Right cardiac atrium (tissue), 5 donors: ENCODE measurements at regions not wholly inside any gene's neighbourhood (a gene's known extent, or its start where the extent isn't known, plus 50 kb on each side); places are given as distances from the start of the nearest gene placed in this dataset.
"Not testable (repeated sequence)": the region's sequence is repeated elsewhere in the genome, so short reads cannot be mapped to it uniquely, and the experiment has no call there.

Experiments used
- ATAC-seq, 2 donors: fragments of 200-7000 bp; cut with Tn5 transposase; one replicate each; pipeline versions ENCODE4 v1.8.0 to v1.9.1; 2020; ENCODE audit warnings: moderate library complexity in 2 of 2, mild to moderate bottlenecking in 1 of 2
- DNase-seq, 3 donors: peaks; one replicate each; pipeline ENCODE4 v3.0.0-alpha.2; 2020
- H3K27ac ChIP-seq: one replicate; pipeline ENCODE4 v1.5.1; 2013; ENCODE audit warnings: mild to moderate bottlenecking, low read length, control low read depth, moderate library complexity
- H3K27me3 ChIP-seq: one replicate; pipeline ENCODE4 v1.6.1; 2013; ENCODE audit not compliant: control insufficient read depth, insufficient read depth
- H3K4me1 ChIP-seq: one replicate; pipeline ENCODE4 v1.6.1; 2013; ENCODE audit warnings: low read length; ENCODE audit not compliant: control insufficient read depth, insufficient read depth
- H3K4me3 ChIP-seq: one replicate; pipeline ENCODE4 v1.5.1; 2013; ENCODE audit warnings: low read length, control low read depth
- H3K9me3 ChIP-seq: one replicate; pipeline ENCODE4 v1.6.1; 2013; ENCODE audit warnings: low read length; ENCODE audit not compliant: control insufficient read depth
- WGBS: extraction: QIAGEN DNeasy Blood & Tissue Kit; methylation state at CpG from one replicate; pipeline ENCODE4 v1.1.7; 2013; 5-methylcytosine and 5-hydroxymethylcytosine counted together
- intact Hi-C, 4 donors: fragments of 100-400 bp; cut with DNase I; formaldehyde crosslinking; loops; one replicate each; pipeline versions ENCODE4 v1.11.0 to v1.14.0; 2022 to 2023
- donor health status: healthy with polysubstance abuse.
- donor health status: DM: no; HTN: yes; CAD: no.
- donor health status: DM: no; HTN: no; CAD: no.
- donor health status: DM: no; HTN: yes; CAD: no; lungs with severe emphysema.
- donor health status: DM: yes; HTN: yes; CAD: no.

GRCh38 chr12:78269620-78270019 is 438.9 kb downstream of the NAV3 start:
- Histone ChIP-seq H3K27me3 (no peaks in the 10 kb centered on the region), H3K27ac (no peak overlapping the region), H3K9me3 (no peaks in the 10 kb centered on the region), H3K4me1 (no peaks in the 10 kb centered on the region), H3K4me3 (no peak overlapping the region)
- intact Hi-C loops: no loop called here
- DNase-seq: no peak
- no peak for ATAC-seq
- 39% methylated on average over 1 of the region's 1 CpG for whole genome bisulfite sequencing

- DNase-seq: no peak
- Histone ChIP-seq H3K4me3 (no peak overlapping the region), H3K27ac (no peak overlapping the region), H3K27me3 (no peaks in the 10 kb centered on the region), H3K4me1 (no peaks in the 10 kb centered on the region), H3K9me3 (no peaks in the 10 kb centered on the region)
- ATAC-seq: no peak
- intact Hi-C loops: no loop called here
- WGBS: 96% methylated on average over 3 of the region's 3 CpGs
Observed at GRCh38 chr12:78271546-78271945, 440.9 kb downstream of the NAV3 start.

GRCh38 chr12:78275886-78276285 is 445.2 kb downstream of the NAV3 start:
- ATAC-seq (no peak), DNase-seq (no peak)
- intact Hi-C loops: no loop called here
- WGBS: 71% methylated on average over 2 of the region's 2 CpGs
- Histone ChIP-seq H3K4me1 (no peaks in the 10 kb centered on the region), H3K27me3 (no peaks in the 10 kb centered on the region), H3K27ac (no peak overlapping the region), H3K4me3 (no peak overlapping the region), H3K9me3 (no peaks in the 10 kb centered on the region)

DNA sequence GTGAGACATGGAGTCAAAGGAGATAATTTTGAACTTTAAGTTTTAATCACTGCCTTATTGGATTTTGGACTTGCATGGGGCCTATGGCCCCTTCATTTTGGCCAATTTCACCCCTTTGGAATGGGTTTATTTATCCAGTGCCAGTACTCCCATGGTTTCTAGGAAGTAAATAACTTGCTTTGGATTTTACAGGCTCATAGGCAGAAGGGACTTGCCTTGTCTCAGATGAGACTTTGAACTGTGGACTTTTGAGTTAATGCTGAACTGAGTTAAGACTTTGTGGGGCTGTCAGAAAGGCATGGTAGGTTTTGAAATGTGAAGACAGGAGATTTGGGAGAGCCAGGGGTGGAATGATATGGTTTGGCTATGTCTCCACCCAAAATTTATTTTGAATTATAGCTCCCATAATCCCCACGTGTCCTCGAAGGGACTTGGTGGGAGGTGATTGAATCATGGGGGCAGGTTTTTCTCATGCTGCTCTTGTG is 448.1 kb downstream of the NAV3 start:
- Histone ChIP-seq H3K27ac (no peak overlapping the region), H3K9me3 (no peaks in the 10 kb centered on the region), H3K27me3 (no peaks in the 10 kb centered on the region), H3K4me3 (no peak overlapping the region), H3K4me1 (no peaks in the 10 kb centered on the region)
- intact Hi-C loops: no loop called here
- ATAC-seq (no peak), DNase-seq (no peak)
- 78% methylated on average over 2 of the region's 2 CpGs for WGBS

- Histone ChIP-seq H3K27ac (no peak overlapping the region), H3K27me3 (no peaks in the 10 kb centered on the region), H3K4me3 (no peak overlapping the region), H3K9me3 (no peaks in the 10 kb centered on the region), H3K4me1 (no peaks in the 10 kb centered on the region)
- intact Hi-C loops: no loop called here
- no peak for ATAC-seq
- no peak for DNase-seq
- WGBS: 76% methylated on average over 5 of the region's 5 CpGs
Observed at GRCh38 chr12:78279567-78279966, 448.9 kb downstream of the NAV3 start.

GRCh38 chr12:78281102-78281501 is 450.4 kb downstream of the NAV3 start:
- H3K4me3 ChIP-seq, intact Hi-C loops, H3K27ac ChIP-seq, H3K27me3 ChIP-seq, ATAC-seq, H3K9me3 ChIP-seq, DNase-seq, H3K4me1 ChIP-seq: not testable (repeated sequence)
- 76% methylated on average over 2 of the region's 2 CpGs for WGBS

GRCh38 chr12:78284417-78284816 is 453.7 kb downstream of the NAV3 start:
- WGBS: 85% methylated on average over 1 of the region's 1 CpG
- intact Hi-C loops: no loop called here
- no peaks in the 10 kb centered on the region for H3K9me3 ChIP-seq
- DNase-seq (no peak), ATAC-seq (no peak)
- no peak overlapping the region for H3K4me3 ChIP-seq
- no peaks in the 10 kb centered on the region for H3K4me1 ChIP-seq
- H3K27ac ChIP-seq: no peak overlapping the region
- no peaks in the 10 kb centered on the region for H3K27me3 ChIP-seq

GRCh38 chr12:78290606-78291345 is 460.1 kb downstream of the NAV3 start:
- H3K27me3 ChIP-seq: no peaks in the 10 kb centered on the region
- no peaks in the 10 kb centered on the region for H3K4me1 ChIP-seq
- WGBS: 77% methylated on average over 5 of the region's 5 CpGs
- no peak overlapping the region for H3K27ac ChIP-seq
- no peaks in the 10 kb centered on the region for H3K9me3 ChIP-seq
- intact Hi-C loops: no loop called here
- no peak for ATAC-seq
- DNase-seq: no peak
- no peak overlapping the region for H3K4me3 ChIP-seq

DNA sequence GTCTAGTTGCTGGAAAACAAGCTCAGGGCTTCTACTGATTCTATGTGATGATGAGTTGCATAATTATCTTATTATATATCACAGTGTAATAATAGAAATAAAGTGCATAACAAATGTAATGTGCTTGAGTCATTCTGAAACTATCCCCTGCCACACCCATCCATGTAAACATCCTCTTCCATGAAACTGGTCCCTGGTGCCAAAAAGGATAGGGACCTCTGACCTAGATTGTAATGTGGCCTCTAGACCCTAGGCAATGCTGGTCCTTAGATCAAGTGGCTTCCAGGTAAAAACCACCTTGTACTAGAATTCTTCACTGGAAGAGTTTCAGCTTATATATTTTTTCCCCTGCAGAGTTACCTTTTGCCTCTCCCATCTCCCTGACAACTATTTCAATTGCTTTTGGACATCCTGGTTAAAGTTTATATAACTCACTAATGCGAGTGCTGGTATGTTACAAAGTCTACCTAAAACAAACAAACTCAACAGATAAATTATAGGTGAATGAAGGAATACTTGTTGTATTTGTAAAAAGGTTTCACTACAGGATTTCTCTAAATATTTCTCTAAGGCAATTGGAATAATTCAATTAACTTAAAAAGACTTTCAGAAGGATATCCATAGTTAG is 462.5 kb downstream of the NAV3 start:
- Histone ChIP-seq H3K27me3 (no peaks in the 10 kb centered on the region), H3K4me3 (no peak overlapping the region), H3K9me3 (no peaks in the 10 kb centered on the region), H3K27ac (no peak overlapping the region), H3K4me1 (no peaks in the 10 kb centered on the region)
- no peak for ATAC-seq
- DNase-seq: no peak
- 83% methylated on average over 1 of the region's 1 CpG for WGBS
- intact Hi-C loops: no loop called here

DNA sequence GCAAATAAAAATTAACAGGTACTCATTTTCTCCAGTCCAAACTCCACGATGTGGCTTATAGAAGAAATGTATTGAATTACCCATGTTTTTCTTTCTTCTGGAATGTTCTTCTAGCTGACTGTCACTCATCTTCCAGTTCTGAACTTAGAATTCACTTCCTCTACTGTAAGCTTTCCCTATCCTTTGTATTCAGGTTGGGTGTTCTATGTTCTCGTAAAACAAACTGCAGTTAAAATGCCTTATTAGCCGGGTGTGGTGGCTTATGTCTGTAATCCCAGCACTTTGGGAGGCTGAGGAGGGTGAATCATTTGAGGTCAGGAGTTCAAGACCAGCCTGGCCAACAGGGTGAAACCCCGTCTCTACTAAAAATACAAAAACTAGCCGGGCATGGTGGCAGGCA is 470.6 kb downstream of the NAV3 start:
- H3K27ac ChIP-seq, H3K27me3 ChIP-seq, intact Hi-C loops, ATAC-seq, DNase-seq, H3K4me1 ChIP-seq, H3K9me3 ChIP-seq, H3K4me3 ChIP-seq: not testable (repeated sequence)
- 87% methylated on average over 5 of the region's 5 CpGs for WGBS

DNA sequence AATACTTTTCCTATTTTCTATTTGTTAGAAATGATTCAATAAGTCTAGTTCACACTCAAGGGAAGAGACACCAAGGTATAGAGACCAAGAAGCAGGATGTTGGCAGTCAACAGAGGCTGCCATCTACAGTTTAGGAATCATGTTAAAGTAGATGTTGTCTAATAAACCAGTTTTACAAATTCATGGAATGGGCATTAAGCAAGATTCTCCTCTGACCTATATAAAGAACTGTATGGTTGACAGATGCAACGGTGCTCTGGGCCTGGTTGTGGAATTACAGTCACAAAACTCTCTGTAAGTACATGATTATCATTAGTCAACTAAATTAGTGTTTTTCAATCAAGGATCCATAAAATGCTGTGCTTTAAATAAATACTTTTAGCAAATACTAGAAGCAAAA is 475.1 kb downstream of the NAV3 start:
- no peak overlapping the region for H3K4me3 ChIP-seq
- no peak for DNase-seq
- intact Hi-C loops: no loop called here
- no peaks in the 10 kb centered on the region for H3K27me3 ChIP-seq
- no peaks in the 10 kb centered on the region for H3K9me3 ChIP-seq
- no peak overlapping the region for H3K27ac ChIP-seq
- no peaks in the 10 kb centered on the region for H3K4me1 ChIP-seq
- WGBS: 76% methylated on average over 1 of the region's 1 CpG
- ATAC-seq: no peak
